Renal cortical epithelial cell (primary cell): ENCODE measurements at regions not wholly inside any gene's neighbourhood (a gene's known extent, or its start where the extent isn't known, plus 50 kb on each side); places are given as distances from the start of the nearest gene placed in this dataset.

Experiments
- DNase-seq: peaks from one replicate; pipeline ENCODE4 v3.0.0-alpha.2; 2011; ENCODE audit warnings: low read depth

GRCh38 chr14:36083317-36083716, 93.2 kb downstream of the PTCSC3 start:
- no peak for DNase-seq

- no peak for DNase-seq
Measured at GRCh38 chr14:36078080-36078479, 98.4 kb downstream of the PTCSC3 start.

GRCh38 chr14:36076197-36076596, 100.3 kb downstream of the PTCSC3 start:
- no peak for DNase-seq

GRCh38 chr14:36075203-36075602, 101.3 kb downstream of the PTCSC3 start:
- no peak for DNase-seq

GRCh38 chr14:36070720-36071043, 105.8 kb downstream of the PTCSC3 start:
- no peak for DNase-seq

- DNase-seq: peak; percentile 85
Measured at GRCh38 chr14:36070031-36070719, 106.3 kb downstream of the PTCSC3 start.

GRCh38 chr14:36069535-36069900, 107.0 kb downstream of the PTCSC3 start:
- peak; percentile 66 for DNase-seq

- DNase-seq: peak; percentile 93
Measured at GRCh38 chr14:36068777-36069534, 107.6 kb downstream of the PTCSC3 start.

- DNase-seq: no peak
Measured at GRCh38 chr14:36067428-36068187, 108.9 kb downstream of the PTCSC3 start.

- no peak for DNase-seq
Measured at GRCh38 chr14:36066636-36067035, 109.9 kb downstream of the PTCSC3 start.

- no peak for DNase-seq
Measured at GRCh38 chr14:36065831-36066230, 110.7 kb downstream of the PTCSC3 start.

- no peak for DNase-seq
Measured at GRCh38 chr14:36059531-36059930, 117.0 kb downstream of the PTCSC3 start.

GRCh38 chr14:36057452-36058116, 118.9 kb downstream of the PTCSC3 start:
- peak; percentile 95 for DNase-seq

GRCh38 chr14:36056845-36057244, 119.7 kb downstream of the PTCSC3 start:
- peak; percentile 47 for DNase-seq

- peak; percentile 61 for DNase-seq
Measured at GRCh38 chr14:36055681-36056225, 120.8 kb downstream of the PTCSC3 start.

- no peak for DNase-seq
Measured at GRCh38 chr14:36055052-36055378, 121.5 kb downstream of the PTCSC3 start.

- DNase-seq: no peak
Measured at GRCh38 chr14:36054353-36055051, 122.0 kb downstream of the PTCSC3 start.

GRCh38 chr14:36052681-36053080, 123.8 kb downstream of the PTCSC3 start:
- no peak for DNase-seq

- no peak for DNase-seq
Measured at GRCh38 chr14:36052063-36052462, 124.5 kb downstream of the PTCSC3 start.

- no peak for DNase-seq
Measured at GRCh38 chr14:36048667-36049066, 127.9 kb downstream of the PTCSC3 start.

- DNase-seq: no peak
Measured at GRCh38 chr14:36047912-36048311, 128.6 kb downstream of the PTCSC3 start.

GRCh38 chr14:36035675-36036074, 140.8 kb downstream of the PTCSC3 start:
- no peak for DNase-seq
